ENCODE measurements at regions not wholly inside any gene's neighbourhood (a gene's known extent, or its start where the extent isn't known, plus 50 kb on each side); places are given as distances from the start of the nearest gene placed in this dataset.

GRCh38 chr20:11780765-11781369, 136.8 kb upstream of the BTBD3 start:
- intact Hi-C loops (cut with DNase I; ENCODE audit: low total_unique reads): no loop called here
- H3K36me3 ChIP-seq: no peaks in the 10 kb centered on the region
- no peaks in the 10 kb centered on the region for H3K27me3 ChIP-seq
- no peak for DNase-seq
- TF ChIP-seq CTCF (IDR thresholded peaks at IDR 0.05): no peak
- H3K27ac ChIP-seq: no peak overlapping the region
- no peaks in the 10 kb centered on the region for H3K9me3 ChIP-seq
- H3K4me3 ChIP-seq: no peak overlapping the region
- peaks cover 0 to 5% (median 0%) of the 10 kb centered on the region in 4 donors for H3K4me1 ChIP-seq

- no peak overlapping the region for H3K27ac ChIP-seq
- H3K27me3 ChIP-seq: no peaks in the 10 kb centered on the region
- H3K36me3 ChIP-seq: no peaks in the 10 kb centered on the region
- DNase-seq: no peak
- intact Hi-C loops (cut with DNase I; ENCODE audit: low total_unique reads): no loop called here
- H3K4me3 ChIP-seq: no peak overlapping the region
- H3K4me1 ChIP-seq: peaks cover 0 to 4% (median 0%) of the 10 kb centered on the region in 4 donors
- no peaks in the 10 kb centered on the region for H3K9me3 ChIP-seq
- TF ChIP-seq CTCF (IDR thresholded peaks at IDR 0.05): no peak
Observed at GRCh38 chr20:11783102-11783850, 134.4 kb upstream of the BTBD3 start.

GRCh38 chr20:11785885-11786507, 131.7 kb upstream of the BTBD3 start:
- Histone ChIP-seq H3K27me3 (no peaks in the 10 kb centered on the region), H3K4me3 (no peak overlapping the region), H3K4me1 (no peaks in the 10 kb centered on the region), H3K9me3 (no peaks in the 10 kb centered on the region), H3K27ac (no peak overlapping the region), H3K36me3 (no peaks in the 10 kb centered on the region)
- intact Hi-C loops (cut with DNase I; ENCODE audit: low total_unique reads): no loop called here
- no peak for TF ChIP-seq CTCF (IDR thresholded peaks at IDR 0.05)
- DNase-seq: no peak

GRCh38 chr20:11790046-11790445, 127.6 kb upstream of the BTBD3 start:
- intact Hi-C loops (cut with DNase I; ENCODE audit: low total_unique reads): no loop called here
- no peaks in the 10 kb centered on the region for H3K4me1 ChIP-seq
- TF ChIP-seq CTCF (IDR thresholded peaks at IDR 0.05): no peak
- H3K27me3 ChIP-seq: no peaks in the 10 kb centered on the region
- H3K9me3 ChIP-seq: no peaks in the 10 kb centered on the region
- DNase-seq: no peak
- H3K36me3 ChIP-seq: no peaks in the 10 kb centered on the region
- H3K27ac ChIP-seq: no peak overlapping the region
- no peak overlapping the region for H3K4me3 ChIP-seq

- TF ChIP-seq CTCF (IDR thresholded peaks at IDR 0.05): no peak
- no peak for DNase-seq
- H3K27me3 ChIP-seq: no peaks in the 10 kb centered on the region
- H3K36me3 ChIP-seq: no peaks in the 10 kb centered on the region
- H3K4me3 ChIP-seq: no peak overlapping the region
- H3K27ac ChIP-seq: no peak overlapping the region
- H3K9me3 ChIP-seq: no peaks in the 10 kb centered on the region
- no peaks in the 10 kb centered on the region for H3K4me1 ChIP-seq
- intact Hi-C loops (cut with DNase I; ENCODE audit: low total_unique reads): no loop called here
Observed at GRCh38 chr20:11791316-11791715, 126.4 kb upstream of the BTBD3 start.

Data from tibial artery (tissue), 4 donors.